ENCODE measurements at regions not wholly inside any gene's neighbourhood (a gene's known extent, or its start where the extent isn't known, plus 50 kb on each side); places are given as distances from the start of the nearest gene placed in this dataset.

GRCh38 chr3:150067561-150067960, 96.9 kb upstream of the PFN2 start:
- no peaks in the 10 kb centered on the region for H3K27me3 ChIP-seq (replicated peaks; ENCODE audit: insufficient read depth)
- DNase-seq (ENCODE audit: low spot score) (no peak), ATAC-seq (ENCODE audit: insufficient number of reproducible peaks, low FRiP score, low read depth) (no peak)
- H3K36me3 ChIP-seq: no peaks in the 10 kb centered on the region
- no peak for TF ChIP-seq CTCF (IDR thresholded peaks at IDR 0.05)
- no peaks in the 10 kb centered on the region for H3K9me3 ChIP-seq
- H3K4me3 ChIP-seq: no peak overlapping the region
- peaks cover 0 to 9% of the 10 kb centered on the region in 2 donors for H3K4me1 ChIP-seq (ENCODE audit: control insufficient read depth in 1 of 2, low read depth in 2 of 2)
- H3K27ac ChIP-seq: no peak overlapping the region

GRCh38 chr3:150064971-150065370, 94.3 kb upstream of the PFN2 start:
- Histone ChIP-seq H3K27me3 (replicated peaks; ENCODE audit: insufficient read depth) (no peaks in the 10 kb centered on the region), H3K9me3 (no peaks in the 10 kb centered on the region), H3K36me3 (no peaks in the 10 kb centered on the region), H3K27ac (no peak overlapping the region), H3K4me3 (no peak overlapping the region), H3K4me1 (ENCODE audit: control insufficient read depth in 1 of 2, low read depth in 2 of 2) (peaks cover 10 to 27% of the 10 kb centered on the region in 2 donors)
- ATAC-seq (ENCODE audit: insufficient number of reproducible peaks, low FRiP score, low read depth) (no peak), DNase-seq (ENCODE audit: low spot score) (no peak)
- no peak for TF ChIP-seq CTCF (IDR thresholded peaks at IDR 0.05)

GRCh38 chr3:150063237-150063636, 92.5 kb upstream of the PFN2 start:
- ATAC-seq (ENCODE audit: insufficient number of reproducible peaks, low FRiP score, low read depth): no peak
- DNase-seq (ENCODE audit: low spot score): no peak
- no peak overlapping the region for H3K4me3 ChIP-seq
- no peaks in the 10 kb centered on the region for H3K27me3 ChIP-seq (replicated peaks; ENCODE audit: insufficient read depth)
- peak overlapping the region; percentile 78 to 92 for H3K27ac ChIP-seq
- no peak for TF ChIP-seq CTCF (IDR thresholded peaks at IDR 0.05)
- no peaks in the 10 kb centered on the region for H3K9me3 ChIP-seq
- no peaks in the 10 kb centered on the region for H3K36me3 ChIP-seq
- peaks cover 10 to 27% of the 10 kb centered on the region in 2 donors for H3K4me1 ChIP-seq (ENCODE audit: control insufficient read depth in 1 of 2, low read depth in 2 of 2)

- Histone ChIP-seq H3K4me1 (ENCODE audit: control insufficient read depth in 1 of 2, low read depth in 2 of 2) (peaks cover 10 to 27% of the 10 kb centered on the region in 2 donors), H3K27ac (peak overlapping the region; percentile 78 to 92), H3K4me3 (peak overlapping the region; percentile 69), H3K9me3 (no peaks in the 10 kb centered on the region), H3K36me3 (no peaks in the 10 kb centered on the region), H3K27me3 (replicated peaks; ENCODE audit: insufficient read depth) (no peaks in the 10 kb centered on the region)
- DNase-seq (ENCODE audit: low spot score) (no peak), ATAC-seq (ENCODE audit: insufficient number of reproducible peaks, low FRiP score, low read depth) (no peak)
- TF ChIP-seq CTCF (IDR thresholded peaks at IDR 0.05): no peak
Measured at GRCh38 chr3:150062492-150062891, 91.8 kb upstream of the PFN2 start.

- TF ChIP-seq CTCF (IDR thresholded peaks at IDR 0.05): no peak
- ATAC-seq (ENCODE audit: insufficient number of reproducible peaks, low FRiP score, low read depth): no peak
- H3K9me3 ChIP-seq: no peaks in the 10 kb centered on the region
- peak overlapping the region; percentile 78 to 92 for H3K27ac ChIP-seq
- DNase-seq (ENCODE audit: low spot score): no peak
- H3K4me3 ChIP-seq: peak overlapping the region; percentile 69
- no peaks in the 10 kb centered on the region for H3K27me3 ChIP-seq (replicated peaks; ENCODE audit: insufficient read depth)
- peaks cover 10 to 27% of the 10 kb centered on the region in 2 donors for H3K4me1 ChIP-seq (ENCODE audit: control insufficient read depth in 1 of 2, low read depth in 2 of 2)
- no peaks in the 10 kb centered on the region for H3K36me3 ChIP-seq
Measured at GRCh38 chr3:150061288-150062024, 90.8 kb upstream of the PFN2 start.
